Caki2 (cell line): ENCODE measurements at regions not wholly inside any gene's neighbourhood (a gene's known extent, or its start where the extent isn't known, plus 50 kb on each side); places are given as distances from the start of the nearest gene placed in this dataset.
"Not testable (repeated sequence)": the region's sequence is repeated elsewhere in the genome, so short reads cannot be mapped to it uniquely, and the experiment has no call there.

ENCODE experiments used
- DNase-seq: peaks from one replicate; pipeline ENCODE4 v3.0.0-alpha.2; 2015; ENCODE audit warnings: low read depth
- in situ Hi-C: cut with HindIII; loops from 2 replicates; pipeline ENCODE4 v1.10.0; 2016; ENCODE audit warnings: low sequenced_read_pairs, low pct_unique_long_range_greater_than_20kb, mixed read lengths

- no peak for DNase-seq
- in situ Hi-C loops: no loop called here
Observed at GRCh38 chr15:62858343-62858742, 184.2 kb upstream of the TPM1 start.

GRCh38 chr15:62862717-62863116 lies 179.8 kb upstream of the TPM1 start:
- in situ Hi-C loops: no loop called here
- no peak for DNase-seq

- in situ Hi-C loops: no loop called here
- no peak for DNase-seq
Observed at GRCh38 chr15:62866366-62866765, 176.2 kb upstream of the TPM1 start.

DNA sequence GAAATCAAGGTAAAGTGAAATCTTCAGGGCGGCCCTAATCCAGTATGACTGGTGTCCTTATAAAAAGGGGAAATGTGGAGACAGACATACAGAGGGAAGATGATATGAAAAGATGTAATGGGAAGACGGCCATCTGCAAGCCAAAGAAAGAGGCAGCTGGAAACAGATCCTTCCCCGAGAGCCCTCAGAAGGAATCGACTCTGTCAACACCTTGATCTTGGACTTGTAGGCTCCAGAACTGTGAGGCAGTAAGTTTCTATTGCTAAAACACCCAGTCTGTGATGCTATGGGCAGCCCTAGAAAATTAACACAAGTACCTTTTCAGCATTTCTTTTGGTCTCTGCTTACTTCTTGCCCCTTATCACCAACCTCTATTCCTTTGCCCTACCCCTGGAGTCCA lies 174.7 kb upstream of the TPM1 start:
- DNase-seq: no peak
- in situ Hi-C loops: no loop called here

DNA sequence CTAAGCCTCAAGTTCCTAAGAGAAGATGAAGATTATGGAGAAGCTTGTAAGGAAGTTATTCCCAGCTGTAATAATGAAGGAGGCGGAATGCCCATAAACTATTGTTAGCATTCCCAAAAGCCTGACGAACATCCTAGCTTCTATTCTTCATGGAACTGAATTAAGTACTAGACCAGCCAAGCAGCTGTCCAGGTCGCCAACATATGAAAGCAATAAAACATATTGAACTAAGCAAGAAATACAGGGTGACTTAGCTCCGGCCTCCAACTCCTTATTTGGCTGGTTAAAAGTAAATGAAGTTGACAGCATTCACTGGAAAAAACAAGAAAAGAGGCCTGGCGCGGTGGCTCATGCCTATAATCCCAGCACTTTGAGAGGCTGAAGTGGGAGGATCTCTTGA lies 174.0 kb upstream of the TPM1 start:
- no peak for DNase-seq
- in situ Hi-C loops: no loop called here

- in situ Hi-C loops: no loop called here
- no peak for DNase-seq
Observed at GRCh38 chr15:62869116-62869515, 173.4 kb upstream of the TPM1 start.

- in situ Hi-C loops: no loop called here
- DNase-seq: no peak
Observed at GRCh38 chr15:62870216-62870615, 172.3 kb upstream of the TPM1 start.

GRCh38 chr15:62870701-62871100 lies 171.8 kb upstream of the TPM1 start:
- in situ Hi-C loops, DNase-seq: not testable (repeated sequence)

DNA sequence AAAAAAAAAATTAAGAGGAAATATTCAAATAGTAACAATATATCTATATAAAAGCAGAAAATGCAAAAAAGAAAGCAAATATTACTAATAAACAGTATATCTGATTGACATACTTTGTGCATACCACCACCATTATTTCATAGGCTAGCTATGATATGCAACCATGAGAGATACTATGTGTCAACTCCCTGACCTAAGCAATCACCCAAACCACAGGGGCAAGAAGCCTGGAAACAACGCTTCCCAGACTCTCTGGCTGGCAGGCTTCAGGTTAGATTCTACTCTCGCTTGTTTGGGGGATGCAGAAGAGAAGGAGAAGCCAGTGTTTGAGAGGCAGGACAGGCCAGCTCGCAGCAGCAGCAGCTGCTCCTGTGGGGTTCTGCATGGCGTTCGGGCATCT lies 169.3 kb upstream of the TPM1 start:
- no peak for DNase-seq
- in situ Hi-C loops: no loop called here

GRCh38 chr15:62874064-62874463 lies 168.5 kb upstream of the TPM1 start:
- in situ Hi-C loops: no loop called here
- DNase-seq: no peak

- no peak for DNase-seq
- in situ Hi-C loops: no loop called here
Observed at GRCh38 chr15:62874959-62875625, 167.5 kb upstream of the TPM1 start.

DNA sequence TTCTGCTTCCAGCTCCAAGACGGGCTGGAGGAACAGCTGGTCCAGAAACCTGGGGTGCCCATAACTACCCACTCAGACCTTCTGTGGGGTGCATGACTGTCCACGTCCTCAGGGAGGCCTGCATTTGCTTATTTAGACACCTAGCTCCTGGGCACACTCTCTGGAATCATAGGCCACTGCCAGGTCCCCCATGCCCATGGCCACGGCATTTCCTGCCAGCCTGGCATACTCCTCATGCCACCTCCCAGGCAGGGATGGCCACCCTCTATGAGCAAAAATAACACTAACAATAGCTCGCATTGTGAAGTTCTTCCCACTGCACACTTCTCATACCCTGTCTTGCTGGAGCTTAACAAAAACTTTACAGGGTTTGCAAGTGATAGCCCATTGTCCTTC lies 166.9 kb upstream of the TPM1 start:
- DNase-seq: no peak
- in situ Hi-C loops: no loop called here

GRCh38 chr15:62877276-62877857 lies 165.2 kb upstream of the TPM1 start:
- in situ Hi-C loops: no loop called here
- no peak for DNase-seq

- in situ Hi-C loops: no loop called here
- DNase-seq: no peak
Observed at GRCh38 chr15:62878070-62878469, 164.5 kb upstream of the TPM1 start.

- in situ Hi-C loops: no loop called here
- DNase-seq: no peak
Observed at GRCh38 chr15:62879770-62880169, 162.8 kb upstream of the TPM1 start.

- in situ Hi-C loops: no loop called here
- no peak for DNase-seq
Observed at GRCh38 chr15:62880278-62880677, 162.3 kb upstream of the TPM1 start.

GRCh38 chr15:62881056-62881455 lies 161.5 kb upstream of the TPM1 start:
- no peak for DNase-seq
- in situ Hi-C loops: no loop called here

DNA sequence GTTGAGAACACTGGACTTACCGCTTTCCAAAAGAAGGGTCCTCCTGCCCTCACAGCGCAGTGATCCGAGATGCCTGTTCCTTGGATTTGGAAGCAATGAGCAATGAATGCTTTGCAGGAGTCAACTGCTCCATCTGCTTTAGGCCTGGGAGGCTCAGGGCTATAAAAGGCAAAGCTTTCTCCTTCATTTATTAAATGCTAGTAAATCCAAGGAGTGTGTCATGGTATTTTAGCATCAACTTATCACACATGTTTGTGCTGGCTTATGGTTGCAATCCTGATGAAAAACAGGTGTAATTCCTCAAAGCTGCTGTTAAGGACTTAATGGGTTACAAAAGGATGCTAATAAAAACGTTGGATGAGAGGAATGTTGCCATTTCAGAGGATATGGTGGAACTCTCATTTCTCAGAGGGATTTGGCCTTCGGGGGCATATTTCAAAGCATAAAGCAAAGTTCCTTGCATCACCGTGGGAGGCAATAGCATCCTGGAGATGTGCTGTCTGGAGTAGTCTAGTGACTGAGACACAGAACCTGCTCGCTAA lies 158.5 kb upstream of the TPM1 start:
- in situ Hi-C loops: no loop called here

DNA sequence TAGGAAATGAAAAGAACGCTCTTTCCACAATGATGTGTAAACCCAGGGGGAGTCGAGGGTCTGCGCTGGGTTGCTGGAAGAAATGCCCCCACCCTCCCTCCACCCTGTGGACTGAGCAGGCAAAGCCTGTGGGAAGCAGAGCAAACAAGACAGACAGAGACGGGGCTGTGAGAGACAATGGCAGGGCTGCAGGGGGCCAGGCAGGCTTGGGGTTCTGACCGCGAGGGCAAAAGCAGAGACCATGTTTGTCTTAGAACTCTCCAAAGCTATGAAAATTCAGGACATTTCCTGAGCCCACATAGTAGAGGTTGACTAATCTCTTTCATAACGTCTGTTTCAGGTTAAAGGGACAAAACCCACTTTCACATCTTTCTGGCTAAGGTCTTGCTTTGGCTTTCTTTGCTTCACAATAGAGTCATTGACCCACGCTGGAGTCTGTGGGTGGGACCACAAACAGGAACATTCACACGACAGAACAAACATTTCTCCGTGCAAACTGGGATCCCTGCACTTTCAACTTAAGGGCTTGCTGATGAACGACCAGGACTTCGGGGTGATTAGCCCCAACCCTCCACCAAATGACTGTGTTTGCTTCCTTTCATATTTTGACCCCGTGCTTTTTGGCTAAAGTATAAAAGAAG lies 156.0 kb upstream of the TPM1 start:
- no peak for DNase-seq
- in situ Hi-C loops: no loop called here

More for the DNA sequence above, 158.5 kb upstream of the TPM1 start:
- DNase-seq: no peak
